ENCODE measurements at regions not wholly inside any gene's neighbourhood (a gene's known extent, or its start where the extent isn't known, plus 50 kb on each side); places are given as distances from the start of the nearest gene placed in this dataset.

GRCh38 chr6:156560476-156560875 is 216.7 kb upstream of the ARID1B start:
- DNase-seq (ENCODE audit: low read depth, low spot score) (no peak), ATAC-seq (no peak)
- no peak overlapping the region for H3K4me3 ChIP-seq (replicated peaks in 1 of 2; ENCODE audit: low read depth in 1 of 2, low read length in 2 of 2)
- no peak overlapping the region for H2AFZ ChIP-seq (ENCODE audit: low read depth, low read length, poor library complexity, severe bottlenecking)
- ChIA-PET CTCF (no interaction called here), POLR2A (no interaction called here), RAD21 (ENCODE audit: low non-redundant PET in 1 of 2, low total read pairs in 2 of 2, uncharacterized antibody in 2 of 2, unreplicated experiment in 2 of 2) (no interaction called here)
- H3K9ac ChIP-seq (ENCODE audit: low read length), result no peak overlapping the region
- no peaks in the 10 kb centered on the region for H3K9me2 ChIP-seq (ENCODE audit: insufficient read depth)
- TF ChIP-seq ATF3 (IDR thresholded peaks at IDR 0.05) (no peak), CBX3 (IDR thresholded peaks at IDR 0.05; ENCODE audit: low read depth) (peak; percentile 31; the same call in 1 of the 2 replicates), FOSL1 (IDR thresholded peaks at IDR 0.05; ENCODE audit: low read depth) (no peak)
- intact Hi-C loops (cut with micrococcal nuclease), result loop anchor here (5.0 to 10.0 kb wide), 5 partner anchors 217 to 1233 kb away; partner anchors contain the start of gene ARID1B
- H3K27ac ChIP-seq (ENCODE audit: low read depth, low read length), result no peak overlapping the region
- no peaks in the 10 kb centered on the region for H3K4me1 ChIP-seq (ENCODE audit: control insufficient read depth in 1 of 2, insufficient read depth in 2 of 2, low read length in 2 of 2)
- 0 out of 4 replicates have a peak, but pooled peaks cover 0 to 8% of the 10 kb centered on the region in 2 experiments for H3K9me3 ChIP-seq (ENCODE audit: control insufficient read depth in 1 of 2, insufficient read depth in 1 of 2, low read depth in 1 of 2, low read length in 2 of 2)
- no peaks in the 10 kb centered on the region for H4K20me1 ChIP-seq (ENCODE audit: insufficient read depth)
- no peaks in the 10 kb centered on the region for H3K79me2 ChIP-seq (ENCODE audit: insufficient read depth, low read length)
- no peaks in the 10 kb centered on the region for H3K36me3 ChIP-seq (ENCODE audit: control insufficient read depth in 1 of 2, insufficient read depth in 2 of 2, low read length in 2 of 2)
- no peak overlapping the region for H3K4me2 ChIP-seq (ENCODE audit: low read length)
- no TSS peak for BruUV-seq (replicated peaks)
- H3K27me3 ChIP-seq (ENCODE audit: insufficient read depth, low read length), result no peaks in the 10 kb centered on the region

DNA sequence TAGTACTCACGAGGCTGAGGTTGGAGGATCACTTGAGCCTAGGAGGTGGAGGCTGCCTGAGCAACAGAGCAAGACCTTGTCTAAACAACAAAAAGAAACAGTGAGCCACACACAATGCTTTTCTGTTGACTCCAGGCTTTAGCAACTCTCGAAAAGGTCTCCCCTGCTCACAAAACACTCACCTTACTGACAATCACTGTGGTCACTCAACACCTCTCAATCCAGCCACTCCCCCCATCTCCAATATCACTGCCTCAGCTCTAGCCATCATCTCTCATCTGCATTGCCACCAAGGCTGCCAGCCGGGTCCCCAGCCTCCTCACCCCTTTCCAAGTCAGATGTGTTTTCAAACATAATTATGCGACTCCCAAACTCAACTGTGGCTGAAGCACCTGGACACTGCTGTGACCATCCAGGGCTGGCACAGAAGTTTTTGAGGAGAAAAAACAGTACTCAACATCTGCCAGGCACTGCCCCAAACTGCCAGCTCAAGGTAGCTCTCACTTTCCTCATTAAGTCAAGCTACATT is 218.0 kb upstream of the ARID1B start:
- no peaks in the 10 kb centered on the region for H3K36me3 ChIP-seq (ENCODE audit: control insufficient read depth in 1 of 2, insufficient read depth in 2 of 2, low read length in 2 of 2)
- no peak overlapping the region for H3K4me3 ChIP-seq (replicated peaks in 1 of 2; ENCODE audit: low read depth in 1 of 2, low read length in 2 of 2)
- intact Hi-C loops (cut with micrococcal nuclease), result no loop called here
- no peaks in the 10 kb centered on the region for H4K20me1 ChIP-seq (ENCODE audit: insufficient read depth)
- H3K9me2 ChIP-seq (ENCODE audit: insufficient read depth), result no peaks in the 10 kb centered on the region
- BruUV-seq (replicated peaks), result no TSS peak
- H2AFZ ChIP-seq (ENCODE audit: low read depth, low read length, poor library complexity, severe bottlenecking), result no peak overlapping the region
- ChIA-PET POLR2A (no interaction called here), CTCF (no interaction called here), RAD21 (ENCODE audit: low non-redundant PET in 1 of 2, low total read pairs in 2 of 2, uncharacterized antibody in 2 of 2, unreplicated experiment in 2 of 2) (no interaction called here)
- H3K9ac ChIP-seq (ENCODE audit: low read length), result no peak overlapping the region
- H3K27ac ChIP-seq (ENCODE audit: low read depth, low read length), result no peak overlapping the region
- H3K79me2 ChIP-seq (ENCODE audit: insufficient read depth, low read length), result no peaks in the 10 kb centered on the region
- no peak for DNase-seq (ENCODE audit: low read depth, low spot score)
- H3K4me1 ChIP-seq (ENCODE audit: control insufficient read depth in 1 of 2, insufficient read depth in 2 of 2, low read length in 2 of 2), result no peaks in the 10 kb centered on the region
- H3K9me3 ChIP-seq (ENCODE audit: control insufficient read depth in 1 of 2, insufficient read depth in 1 of 2, low read depth in 1 of 2, low read length in 2 of 2), result 0 out of 4 replicates have a peak, but pooled peaks cover 0 to 8% of the 10 kb centered on the region in 2 experiments
- ATAC-seq, result no peak
- H3K27me3 ChIP-seq (ENCODE audit: insufficient read depth, low read length), result no peaks in the 10 kb centered on the region; the same call in 1 of the 2 replicates
- no peak overlapping the region for H3K4me2 ChIP-seq (ENCODE audit: low read length)
- TF ChIP-seq EZH2phosphoT487 (IDR thresholded peaks at IDR 0.05; ENCODE audit: borderline replicate concordance) (no peak), EGR1 (IDR thresholded peaks at IDR 0.05; ENCODE audit: low read depth) (no peak), YY1 (IDR thresholded peaks at IDR 0.05; ENCODE audit: extremely low read depth, insufficient replicate concordance, low read depth, low read length) (no peak), SIN3A (IDR thresholded peaks at IDR 0.05; ENCODE audit: low read depth) (no peak), ZFX (IDR thresholded peaks at IDR 0.05) (no peak), CTCF (IDR thresholded peaks at IDR 0.05 in 2 of 3, conservative IDR thresholded peaks at IDR 0.05 in 1 of 3; ENCODE audit: borderline replicate concordance in 1 of 3, insufficient read depth in 1 of 3, low read depth in 2 of 3, low read length in 2 of 3) (no peak), POLR2AphosphoS5 (IDR thresholded peaks at IDR 0.05; ENCODE audit: low read depth, low read length) (no peak), ZNF274 (IDR thresholded peaks at IDR 0.05; ENCODE audit: low read depth, low read length) (no peak), POLR2A (IDR thresholded peaks at IDR 0.05; ENCODE audit: borderline replicate concordance, extremely low read depth, insufficient read depth, insufficient read length) (no peak), ATF3 (IDR thresholded peaks at IDR 0.05) (no peak), TCF7L2 (IDR thresholded peaks at IDR 0.05; ENCODE audit: borderline replicate concordance, extremely low read depth, insufficient read depth, insufficient read length) (no peak), ZBTB33 (IDR thresholded peaks at IDR 0.05; ENCODE audit: extremely low read depth, insufficient replicate concordance, low read length) (no peak), SP1 (IDR thresholded peaks at IDR 0.05; ENCODE audit: low read depth) (no peak)
- TF ChIP-seq, protein P1, sequence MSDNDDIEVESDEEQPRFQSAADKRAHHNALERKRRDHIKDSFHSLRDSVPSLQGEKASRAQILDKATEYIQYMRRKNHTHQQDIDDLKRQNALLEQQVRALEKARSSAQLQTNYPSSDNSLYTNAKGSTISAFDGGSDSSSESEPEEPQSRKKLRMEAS (IDR thresholded peaks at IDR 0.05), result no peak
